Ishikawa (cell line): ENCODE measurements at regions not wholly inside any gene's neighbourhood (a gene's known extent, or its start where the extent isn't known, plus 50 kb on each side); places are given as distances from the start of the nearest gene placed in this dataset.

Experiments used
- CEBPB ChIP-seq: IDR thresholded peaks from 2 replicates; pipeline ENCODE4 v1.6.1; 2012
- CREB1 ChIP-seq: IDR thresholded peaks from 2 replicates; pipeline ENCODE4 v1.6.1; 2012; ENCODE audit warnings: low read depth
- EGR1 ChIP-seq: IDR thresholded peaks from 2 replicates; pipeline ENCODE4 v1.6.1; 2012
- EP300 ChIP-seq: IDR thresholded peaks from 2 replicates; pipeline ENCODE4 v1.6.1; 2012; ENCODE audit warnings: borderline replicate concordance
- FOXM1 ChIP-seq: IDR thresholded peaks from 2 replicates; pipeline ENCODE4 v1.6.1; 2012; ENCODE audit warnings: low read depth, borderline replicate concordance
- NFIC ChIP-seq: IDR thresholded peaks from 2 replicates; pipeline ENCODE4 v1.6.1; 2012
- RAD21 ChIP-seq: IDR thresholded peaks from 2 replicates; pipeline ENCODE4 v1.6.1; 2012; ENCODE audit warnings: low read depth
- TF ChIP-seq, protein P1 (sequence below): IDR thresholded peaks from 2 replicates; pipeline ENCODE4 v1.6.1; 2012; ENCODE audit warnings: low read depth, mild to moderate bottlenecking

DNA sequence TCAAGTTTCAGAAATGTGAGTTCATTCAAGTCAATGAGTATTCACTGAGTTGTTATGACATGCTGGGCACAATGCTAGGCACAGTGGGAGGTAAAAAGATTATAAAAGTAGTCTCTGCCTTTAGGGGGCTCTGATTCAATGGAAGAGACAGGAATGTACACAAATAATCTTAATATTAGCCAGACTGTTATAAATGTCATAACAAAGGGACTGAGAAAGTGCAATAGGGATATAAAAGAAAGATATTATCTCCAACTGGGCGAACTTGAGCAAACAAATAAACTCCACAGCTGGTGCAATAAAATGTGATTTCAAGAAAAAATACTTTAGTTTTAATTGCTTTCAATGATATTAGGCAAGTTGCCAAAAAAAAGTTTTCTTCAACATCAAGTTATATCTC is 755.2 kb downstream of the BRINP1 start:
- TF ChIP-seq, protein P1, sequence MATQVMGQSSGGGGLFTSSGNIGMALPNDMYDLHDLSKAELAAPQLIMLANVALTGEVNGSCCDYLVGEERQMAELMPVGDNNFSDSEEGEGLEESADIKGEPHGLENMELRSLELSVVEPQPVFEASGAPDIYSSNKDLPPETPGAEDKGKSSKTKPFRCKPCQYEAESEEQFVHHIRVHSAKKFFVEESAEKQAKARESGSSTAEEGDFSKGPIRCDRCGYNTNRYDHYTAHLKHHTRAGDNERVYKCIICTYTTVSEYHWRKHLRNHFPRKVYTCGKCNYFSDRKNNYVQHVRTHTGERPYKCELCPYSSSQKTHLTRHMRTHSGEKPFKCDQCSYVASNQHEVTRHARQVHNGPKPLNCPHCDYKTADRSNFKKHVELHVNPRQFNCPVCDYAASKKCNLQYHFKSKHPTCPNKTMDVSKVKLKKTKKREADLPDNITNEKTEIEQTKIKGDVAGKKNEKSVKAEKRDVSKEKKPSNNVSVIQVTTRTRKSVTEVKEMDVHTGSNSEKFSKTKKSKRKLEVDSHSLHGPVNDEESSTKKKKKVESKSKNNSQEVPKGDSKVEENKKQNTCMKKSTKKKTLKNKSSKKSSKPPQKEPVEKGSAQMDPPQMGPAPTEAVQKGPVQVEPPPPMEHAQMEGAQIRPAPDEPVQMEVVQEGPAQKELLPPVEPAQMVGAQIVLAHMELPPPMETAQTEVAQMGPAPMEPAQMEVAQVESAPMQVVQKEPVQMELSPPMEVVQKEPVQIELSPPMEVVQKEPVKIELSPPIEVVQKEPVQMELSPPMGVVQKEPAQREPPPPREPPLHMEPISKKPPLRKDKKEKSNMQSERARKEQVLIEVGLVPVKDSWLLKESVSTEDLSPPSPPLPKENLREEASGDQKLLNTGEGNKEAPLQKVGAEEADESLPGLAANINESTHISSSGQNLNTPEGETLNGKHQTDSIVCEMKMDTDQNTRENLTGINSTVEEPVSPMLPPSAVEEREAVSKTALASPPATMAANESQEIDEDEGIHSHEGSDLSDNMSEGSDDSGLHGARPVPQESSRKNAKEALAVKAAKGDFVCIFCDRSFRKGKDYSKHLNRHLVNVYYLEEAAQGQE, result no peak
- no peak for TF ChIP-seq CREB1
- no peak for TF ChIP-seq NFIC
- TF ChIP-seq EGR1, result no peak
- TF ChIP-seq FOXM1, result no peak
- TF ChIP-seq EP300, result no peak
- TF ChIP-seq CEBPB, result no peak
- TF ChIP-seq RAD21, result no peak
